Amniotic epithelial cell (primary cell): ENCODE measurements at regions not wholly inside any gene's neighbourhood (a gene's known extent, or its start where the extent isn't known, plus 50 kb on each side); places are given as distances from the start of the nearest gene placed in this dataset.

ENCODE experiments used
- DNase-seq: peaks from one replicate; pipeline ENCODE4 v3.0.0-alpha.2; 2010; ENCODE audit warnings: low read depth

DNA sequence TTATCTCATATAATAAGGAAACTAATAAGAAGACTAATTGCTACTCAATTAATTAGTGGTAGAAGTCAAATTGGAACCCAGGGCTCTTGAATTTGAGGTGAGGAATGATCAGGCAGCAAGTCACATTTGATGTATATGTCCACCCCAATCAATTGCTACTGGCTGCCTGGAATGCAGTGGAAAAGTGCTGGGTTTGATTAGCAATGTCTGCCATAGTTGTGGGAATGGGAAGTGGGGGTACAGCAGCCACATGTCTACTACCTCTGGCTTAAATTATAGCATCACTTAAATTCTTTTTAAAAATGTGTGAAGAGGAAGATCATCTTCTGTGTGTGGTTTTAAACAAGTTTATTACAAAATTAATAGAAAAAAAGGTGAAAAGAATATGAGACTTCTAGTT lies 50.8 kb upstream of the NAV2 start:
- no peak for DNase-seq

DNA sequence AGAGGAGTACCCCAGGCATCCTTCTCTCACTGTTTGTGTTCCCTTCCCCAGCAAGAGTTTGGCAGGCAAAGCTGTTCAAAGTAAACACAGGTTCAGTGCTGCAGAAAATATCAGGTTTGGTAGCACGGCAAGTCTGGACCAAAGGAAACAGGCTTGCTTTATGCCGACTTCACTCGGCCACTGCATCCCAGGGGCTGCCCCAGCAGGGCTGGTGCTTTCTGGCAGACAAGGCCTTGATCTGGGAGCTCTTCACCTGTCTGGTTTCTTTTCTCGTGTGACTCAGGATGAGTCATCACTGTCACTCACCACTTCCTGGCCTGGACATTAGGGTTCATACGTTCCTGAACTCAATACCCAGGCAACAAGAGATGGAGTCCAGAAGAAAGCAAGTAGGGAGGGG lies 52.6 kb upstream of the NAV2 start:
- peak; percentile 41 for DNase-seq

DNA sequence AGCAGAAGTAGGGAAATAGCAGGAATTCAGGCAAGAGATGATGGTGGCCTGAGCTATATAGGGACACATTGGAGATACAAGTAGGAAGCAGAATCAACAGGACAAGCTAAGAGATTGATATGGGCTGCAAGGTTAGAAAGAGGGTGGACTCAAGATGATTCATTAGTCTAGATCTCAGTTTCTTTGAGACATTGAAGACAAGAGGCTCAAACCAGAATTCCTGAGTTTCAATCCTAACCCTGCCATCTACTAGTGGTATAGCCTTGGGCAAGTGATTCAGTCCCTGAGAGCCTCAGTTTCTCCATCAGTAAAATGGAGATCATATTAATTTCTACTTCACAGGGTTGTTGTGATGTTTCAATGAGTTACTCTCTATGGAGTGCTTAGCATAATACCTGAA lies 53.1 kb upstream of the NAV2 start:
- no peak for DNase-seq

DNA sequence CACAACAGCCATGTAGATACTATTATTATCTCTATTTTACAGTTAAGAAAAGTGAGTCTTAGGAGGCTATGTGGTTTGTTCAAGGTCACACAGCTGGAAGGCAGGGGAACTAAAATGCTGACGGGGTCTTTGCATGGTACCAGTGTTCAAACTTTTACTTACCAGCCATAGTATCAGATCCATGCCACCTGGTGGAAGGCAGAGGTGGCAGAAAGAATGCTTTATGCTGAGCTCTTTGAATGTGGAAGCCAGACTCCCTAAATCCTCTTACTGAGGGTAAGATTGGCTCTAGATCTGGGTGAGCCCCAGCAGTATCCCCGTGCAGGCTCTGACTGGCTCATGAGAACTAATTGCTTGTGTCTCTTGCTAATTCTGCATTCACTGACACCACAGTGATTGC lies 54.3 kb upstream of the NAV2 start:
- no peak for DNase-seq

DNA sequence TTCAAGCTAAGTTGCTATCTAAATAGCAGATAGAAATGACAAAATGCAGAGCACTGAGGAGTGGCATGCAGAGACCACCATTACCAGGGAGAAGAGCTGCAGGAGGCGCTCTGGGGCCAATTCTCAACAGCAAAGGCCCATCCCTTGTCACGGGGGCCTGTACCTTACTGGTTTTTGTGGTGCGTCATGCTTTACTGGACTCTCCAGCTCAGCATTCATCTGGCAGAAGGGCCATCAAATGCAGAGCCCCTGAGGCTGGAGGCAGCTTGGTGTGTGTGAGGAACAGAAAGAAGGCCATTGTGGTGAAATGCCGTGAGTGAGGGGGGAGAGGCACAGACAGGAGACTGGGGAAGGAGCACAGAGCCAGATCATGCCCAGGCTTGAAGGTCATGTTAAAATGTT lies 56.5 kb upstream of the NAV2 start:
- DNase-seq = no peak

DNA sequence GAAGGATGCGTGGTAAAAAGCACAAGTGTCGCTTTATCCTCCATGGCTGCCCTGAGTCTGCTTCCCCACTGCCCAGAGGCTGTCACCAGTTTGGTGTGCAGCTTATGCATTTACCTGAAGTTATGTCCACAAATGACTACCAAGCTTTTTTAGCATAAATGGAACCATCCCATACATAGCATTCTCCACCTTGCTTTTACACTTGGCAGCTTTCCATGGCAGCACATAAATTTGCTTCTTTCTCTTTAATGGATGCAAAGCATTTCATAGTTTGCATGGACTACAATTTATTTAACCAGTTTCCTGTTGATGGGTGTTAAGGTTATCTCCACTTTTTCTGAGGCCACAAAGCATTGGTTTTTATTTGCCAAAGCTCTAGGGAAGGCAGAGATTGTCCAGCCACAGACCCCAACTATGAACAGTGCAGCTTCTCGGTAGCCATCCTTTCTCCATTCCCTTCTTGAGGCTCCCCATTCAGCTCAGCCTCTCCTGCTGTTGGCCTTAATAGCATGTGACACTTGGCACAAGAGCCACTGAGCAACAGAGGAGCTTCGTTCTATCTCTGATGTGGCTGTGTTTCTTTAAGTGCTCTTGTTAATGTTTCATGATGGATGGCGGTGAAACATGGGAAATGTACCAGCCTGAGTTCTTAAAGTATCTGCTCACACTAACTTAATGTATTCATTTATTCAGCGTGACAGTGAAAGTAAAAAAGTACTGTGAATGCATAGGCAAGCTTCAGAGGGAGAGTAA lies 59.8 kb upstream of the NAV2 start:
- DNase-seq = no peak

DNA sequence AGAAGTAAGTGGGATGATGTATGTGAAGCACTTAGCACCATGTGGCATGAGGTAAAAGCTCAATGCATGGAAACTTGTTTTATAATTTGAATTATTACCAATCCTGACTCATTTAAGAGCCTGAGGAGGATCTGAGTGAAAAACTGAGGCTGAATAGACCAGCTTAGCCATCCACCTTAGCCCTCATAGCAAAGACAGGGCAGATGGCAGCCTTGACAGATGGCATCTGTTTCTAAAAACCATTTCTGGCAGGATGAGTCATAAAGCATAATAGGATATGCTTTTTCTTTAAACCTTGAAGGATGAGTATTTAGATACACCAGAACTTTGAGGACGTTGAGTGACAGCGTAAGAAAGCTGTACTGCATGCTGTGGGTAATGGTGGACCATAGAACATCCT lies 61.0 kb upstream of the NAV2 start:
- no peak for DNase-seq

DNA sequence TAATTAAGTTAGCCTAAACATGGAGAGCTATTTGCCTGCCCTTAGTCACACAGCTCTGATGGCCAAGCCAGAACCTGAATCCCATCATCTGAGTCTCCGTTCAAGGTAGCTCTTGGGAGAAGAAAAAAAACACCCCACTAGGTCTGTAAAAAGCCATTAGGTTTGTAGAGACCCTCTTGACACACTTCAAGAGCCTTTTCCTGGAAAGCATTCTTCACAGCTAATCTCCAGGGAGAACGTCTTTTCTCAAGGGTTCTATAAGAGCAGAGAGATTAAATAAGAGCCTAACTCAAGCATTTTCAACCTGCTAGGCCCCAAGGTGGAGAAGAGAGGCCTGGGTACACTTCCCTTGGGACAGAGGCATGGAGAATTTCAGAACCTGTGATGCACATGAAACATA lies 61.6 kb upstream of the NAV2 start:
- DNase-seq = no peak

DNA sequence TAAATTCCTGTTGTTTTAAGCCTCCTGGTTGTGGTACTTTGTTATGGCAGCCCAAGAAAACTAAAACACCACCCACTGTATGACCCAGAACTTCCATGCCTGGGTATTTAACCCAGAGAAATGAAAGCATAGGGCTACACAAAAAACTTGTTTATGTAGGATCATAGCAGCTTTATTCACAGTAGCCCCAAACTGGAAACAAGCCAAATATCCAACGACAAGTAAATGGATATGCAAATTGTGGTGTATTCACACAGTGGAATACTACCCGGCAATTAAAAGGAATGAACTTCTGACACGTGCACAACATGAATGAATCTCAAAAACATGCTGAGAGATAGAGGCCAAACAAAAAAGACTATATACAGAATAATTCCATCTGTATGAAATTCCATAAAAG lies 62.2 kb upstream of the NAV2 start:
- DNase-seq = no peak

DNA sequence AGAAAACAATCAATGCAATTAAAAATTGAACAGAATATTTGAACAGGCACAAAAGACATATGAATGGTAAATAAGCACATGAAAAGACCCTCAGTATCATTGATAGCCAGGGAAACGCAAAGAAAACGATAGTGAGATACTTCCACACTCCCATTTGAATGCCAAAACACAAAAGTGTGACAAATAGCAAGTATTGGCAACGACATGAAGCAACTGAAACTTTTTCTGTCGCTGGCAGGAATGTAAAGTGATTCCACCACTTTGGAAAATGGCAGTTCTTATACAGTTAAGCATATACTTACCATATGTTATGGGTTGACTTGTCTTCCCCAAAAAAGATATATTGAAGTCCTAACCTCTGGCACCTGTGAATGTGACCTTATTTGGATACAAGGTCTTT lies 62.9 kb upstream of the NAV2 start:
- no peak for DNase-seq

DNA sequence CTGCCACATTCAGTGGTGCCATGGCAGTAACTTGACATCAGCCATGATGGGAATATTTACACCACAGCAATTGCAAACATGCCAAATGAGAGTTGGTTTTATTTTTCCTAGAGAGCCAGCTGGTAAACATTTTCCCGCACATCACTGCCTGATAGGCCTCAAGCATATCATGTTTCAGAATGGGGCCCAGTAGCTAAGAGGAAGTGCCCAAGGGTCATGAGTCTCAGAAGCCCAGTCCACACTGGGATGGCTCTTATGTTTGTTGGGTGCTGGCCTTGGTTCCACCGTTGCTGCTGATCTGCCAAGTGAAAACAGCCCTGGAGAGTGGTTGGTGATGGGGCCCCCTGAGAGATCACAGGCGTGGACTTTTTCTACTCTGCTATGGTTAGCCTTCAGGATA lies 64.3 kb upstream of the NAV2 start:
- no peak for DNase-seq

DNA sequence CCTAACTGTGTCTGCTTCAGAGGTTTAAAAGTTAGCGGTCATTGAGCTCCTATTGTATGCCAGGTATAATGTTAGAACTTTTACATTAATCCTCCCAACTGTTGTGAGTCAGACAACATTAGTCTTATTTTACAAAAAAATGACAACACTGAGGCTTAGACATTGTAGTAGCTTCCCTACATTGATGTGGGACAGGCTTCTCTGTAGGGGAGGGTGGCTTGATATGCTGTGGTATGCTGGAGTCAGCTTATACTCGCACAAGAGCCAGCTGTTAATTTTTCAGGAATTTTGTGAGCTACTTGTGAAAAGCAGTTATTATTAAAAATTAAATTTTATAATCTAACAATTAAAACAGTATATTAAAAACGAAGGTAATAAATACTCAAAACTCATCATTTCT lies 64.8 kb upstream of the NAV2 start:
- no peak for DNase-seq

DNA sequence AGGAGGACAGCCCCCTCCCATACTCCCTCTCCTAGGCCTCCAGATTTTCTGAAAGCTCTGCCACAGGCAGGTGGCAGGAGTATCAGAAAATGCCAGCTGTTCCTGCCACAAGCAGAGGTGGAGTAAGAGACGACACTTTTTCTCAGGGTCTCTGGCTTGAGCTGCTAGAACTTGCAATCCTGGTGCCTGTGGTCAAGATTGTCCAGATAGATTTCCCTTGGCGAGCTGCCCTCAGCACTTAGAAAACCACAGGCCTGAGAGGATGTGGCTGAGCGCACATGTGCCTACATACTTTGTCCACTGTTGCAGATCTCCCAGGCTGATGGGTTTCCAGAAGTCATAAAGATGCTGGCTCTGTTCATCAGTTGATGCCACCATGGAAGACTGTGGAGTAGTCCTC lies 65.7 kb upstream of the NAV2 start:
- peak; percentile 95 for DNase-seq

DNA sequence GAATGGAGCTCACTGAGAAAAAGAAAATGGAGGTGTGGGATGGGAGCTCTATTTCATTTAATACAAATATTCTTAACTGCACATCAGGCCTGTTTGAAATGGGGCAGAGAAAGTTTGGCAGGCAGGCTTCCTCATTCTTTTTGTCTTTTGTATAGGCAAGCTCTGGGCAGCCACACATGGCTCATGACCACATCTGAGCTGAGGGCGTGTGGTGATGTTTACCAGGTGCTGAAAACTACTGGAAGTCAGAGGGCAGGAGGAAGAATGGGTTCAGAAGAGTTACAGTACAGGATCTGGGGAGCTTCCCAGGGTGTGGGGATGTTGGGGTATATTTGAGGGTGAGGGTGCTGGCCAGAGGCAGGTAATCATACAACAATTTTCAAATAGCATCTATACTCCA lies 66.3 kb upstream of the NAV2 start:
- no peak for DNase-seq

DNA sequence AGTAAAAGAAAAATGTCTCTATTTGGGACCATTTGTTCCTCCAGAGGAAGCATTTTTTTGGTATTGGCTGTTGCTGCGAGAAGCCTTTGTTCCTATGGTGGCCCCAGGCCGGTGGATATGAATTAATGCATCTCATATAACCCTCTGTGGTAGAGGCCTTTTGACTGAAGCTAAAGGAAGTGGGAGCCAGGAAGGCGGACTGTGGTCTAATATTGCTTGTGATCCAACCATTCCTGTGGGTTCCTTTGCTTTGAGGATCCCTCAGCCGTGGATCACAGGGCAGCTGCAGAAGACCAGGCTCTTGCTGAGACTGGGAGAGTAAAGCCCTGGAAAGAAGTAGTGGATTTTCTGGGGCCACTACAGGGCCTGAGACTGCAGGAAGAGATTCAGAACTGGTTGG lies 68.3 kb upstream of the NAV2 start:
- DNase-seq = no peak

DNA sequence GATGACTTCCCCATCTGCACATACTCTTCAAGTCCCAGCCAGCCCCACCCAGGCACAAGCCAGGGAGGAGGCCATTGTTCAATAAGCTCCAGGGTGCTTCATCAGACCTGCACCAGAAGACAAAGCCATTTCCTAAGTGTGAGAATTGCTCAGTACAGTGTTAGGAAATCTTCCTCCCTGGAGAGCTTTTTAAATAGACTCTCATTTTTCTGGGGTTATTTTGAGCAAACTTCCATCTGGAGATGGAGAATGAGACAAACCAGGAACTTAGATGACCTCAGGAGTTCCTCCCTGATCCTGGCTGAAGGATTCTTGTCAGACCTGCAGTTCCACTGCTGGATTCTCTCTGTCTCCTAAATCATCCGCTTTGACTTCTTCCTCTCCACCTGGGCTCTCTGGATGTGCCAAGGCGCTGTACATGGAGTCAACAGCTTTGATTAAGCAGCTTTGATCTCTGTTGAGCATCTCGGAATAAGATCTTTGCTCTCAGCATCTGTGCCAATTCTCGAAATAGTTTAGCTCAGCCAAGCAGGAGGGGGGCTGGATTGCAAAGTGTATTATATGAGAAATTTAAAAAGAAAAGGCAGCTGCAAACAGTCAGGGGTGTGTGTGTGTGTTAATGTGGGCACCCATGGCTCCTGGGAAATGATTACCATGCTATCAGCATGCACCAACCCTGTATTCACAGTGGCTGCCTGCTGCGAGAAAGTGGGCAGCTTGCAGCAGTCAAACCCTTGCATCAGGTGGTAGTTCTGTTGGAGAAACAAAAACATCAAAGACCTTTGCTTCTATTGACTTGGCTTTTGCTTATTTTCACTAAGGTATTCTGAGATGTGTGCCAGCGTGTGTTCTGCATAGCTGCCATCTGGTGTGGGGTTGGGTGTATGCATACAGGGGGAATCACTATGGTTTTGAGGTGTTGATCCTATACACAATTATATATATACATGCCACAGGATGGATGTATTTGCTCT lies 70.2 kb upstream of the NAV2 start:
- DNase-seq = peak; percentile 40

DNA sequence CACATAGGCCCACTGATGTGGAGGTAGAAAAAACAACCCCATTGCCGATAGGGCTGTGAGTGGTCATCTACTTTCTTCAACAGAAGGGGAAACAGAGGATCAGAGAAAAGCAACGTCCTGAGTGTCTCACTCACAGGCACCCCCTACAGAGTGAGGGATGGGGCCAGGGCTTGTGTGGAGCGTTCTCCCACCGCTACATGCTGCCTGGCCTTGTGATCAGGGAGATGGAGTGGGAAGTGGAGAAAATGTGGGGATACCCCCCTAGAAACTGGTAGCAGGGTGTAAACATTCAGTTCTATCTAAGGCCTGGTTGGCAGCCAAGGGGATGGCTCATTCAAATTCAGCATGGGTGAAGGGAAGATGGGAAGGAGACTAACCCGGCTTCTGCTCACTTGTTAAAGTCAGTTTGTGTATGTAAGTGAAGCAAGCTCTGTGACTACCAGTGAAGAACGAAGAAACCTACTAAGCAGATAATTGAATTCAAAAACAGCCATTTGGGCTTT lies 73.0 kb upstream of the NAV2 start:
- no peak for DNase-seq

DNA sequence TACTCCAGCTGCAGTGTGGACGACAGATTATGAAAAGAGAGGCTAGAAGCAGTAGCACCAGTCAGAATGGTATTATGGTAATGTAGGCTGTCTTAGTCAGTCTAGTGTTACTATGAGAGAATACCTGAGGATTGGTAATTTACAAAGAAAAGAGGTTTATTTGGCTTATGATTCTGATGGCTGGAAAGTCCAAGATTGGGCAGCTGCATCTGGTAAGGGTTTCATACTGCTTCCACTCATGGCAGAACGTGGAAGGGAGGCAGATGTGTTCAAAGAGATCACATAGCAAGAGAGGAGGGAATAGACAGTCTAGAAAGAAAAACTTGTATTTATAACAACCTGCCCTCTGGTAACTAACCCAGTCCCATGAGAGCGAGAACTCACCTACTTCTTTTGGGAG lies 77.3 kb upstream of the NAV2 start:
- DNase-seq = no peak

DNA sequence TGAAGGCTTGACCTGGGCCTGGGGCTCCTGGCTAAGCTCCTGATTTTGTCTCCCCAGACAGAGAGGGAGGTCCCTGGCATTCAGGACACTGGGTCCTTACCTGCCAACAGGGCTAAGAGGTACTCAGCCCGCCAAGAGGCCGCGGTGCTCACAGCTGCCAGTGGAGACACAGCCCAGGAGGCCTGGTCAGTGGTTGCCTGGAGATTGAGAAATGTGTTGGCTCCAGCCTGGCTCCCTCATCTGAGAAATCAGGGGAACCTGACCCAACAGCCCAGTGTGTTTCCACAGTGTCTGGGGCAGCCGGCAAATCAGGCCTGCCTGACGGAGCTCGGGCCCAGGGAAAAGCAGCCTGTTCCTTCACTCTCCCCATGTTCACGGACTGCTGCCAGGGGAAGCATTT lies 79.4 kb upstream of the NAV2 start:
- peak; percentile 67 for DNase-seq

DNA sequence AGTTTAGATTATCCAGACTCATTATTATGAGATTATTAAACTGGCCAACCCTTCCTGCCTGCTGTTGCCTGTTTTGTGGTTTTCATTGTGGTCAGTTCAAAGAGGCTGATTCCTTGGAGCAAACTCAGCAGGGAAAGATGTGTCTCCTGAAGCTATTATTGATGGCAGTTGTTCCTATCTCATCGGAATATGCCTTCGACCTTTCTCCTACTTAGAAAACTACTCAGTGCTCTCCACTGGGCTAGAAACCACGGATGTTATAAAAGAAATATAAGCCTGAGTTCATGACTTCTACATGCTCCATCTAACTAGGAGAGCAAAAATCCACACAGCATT lies 80.2 kb upstream of the NAV2 start:
- peak; percentile 93 for DNase-seq

DNA sequence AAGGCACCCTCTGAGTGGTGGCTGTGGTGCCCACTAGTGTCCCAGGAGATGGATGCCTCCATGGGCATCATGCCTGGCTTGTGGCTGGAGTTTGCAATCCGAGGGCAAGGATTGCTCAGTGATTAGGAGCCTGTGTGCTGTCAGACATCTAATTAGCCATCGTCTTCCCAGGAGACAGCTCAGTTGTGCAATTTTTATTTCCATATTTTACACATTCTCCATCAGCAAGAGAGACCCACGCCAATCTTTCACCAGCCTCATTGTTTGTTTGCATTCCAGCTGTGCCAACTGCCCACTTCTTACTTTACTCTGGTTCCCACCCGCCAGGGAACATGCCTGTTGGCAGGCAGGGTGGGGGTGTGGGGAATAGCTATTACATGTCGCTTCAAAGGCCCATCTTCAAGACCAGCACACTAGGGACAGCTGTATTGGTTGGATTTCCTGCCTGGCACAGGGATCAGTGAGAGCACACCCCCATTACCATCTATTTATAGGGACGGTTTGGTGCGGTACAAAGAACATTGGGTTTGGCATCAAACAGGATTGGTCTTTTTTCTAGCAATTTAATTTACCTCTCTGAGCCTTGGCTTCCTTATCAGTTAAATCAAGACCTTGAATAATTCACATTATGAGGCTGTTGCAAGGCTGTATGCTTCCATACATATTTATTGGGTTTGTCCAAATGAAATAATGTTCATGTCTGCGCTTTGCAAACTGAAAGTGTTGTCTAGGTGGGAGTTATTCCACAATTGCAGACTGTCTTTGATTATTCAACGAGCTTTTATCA lies 80.7 kb upstream of the NAV2 start:
- peak; percentile 56 for DNase-seq

DNA sequence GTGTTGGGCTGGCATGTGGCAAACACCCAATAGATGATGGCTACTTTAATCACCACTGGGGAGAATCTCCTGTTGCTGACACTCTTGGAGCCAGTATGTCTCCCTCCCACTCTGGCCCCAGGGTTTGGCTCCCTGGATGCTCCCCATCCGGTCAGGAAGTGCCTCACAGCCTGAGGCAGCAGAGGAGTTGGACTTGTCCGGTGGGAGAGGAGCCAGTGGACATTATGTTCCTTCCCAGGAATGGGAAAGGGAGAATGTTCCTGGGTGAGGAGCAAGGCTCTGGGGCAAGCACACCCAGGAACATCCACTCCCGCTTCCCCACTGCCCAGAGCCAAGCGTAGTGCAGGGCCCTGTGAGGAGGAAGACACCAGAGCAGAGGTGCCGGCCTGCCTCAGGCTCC lies 84.6 kb upstream of the NAV2 start:
- peak; percentile 30 for DNase-seq

DNA sequence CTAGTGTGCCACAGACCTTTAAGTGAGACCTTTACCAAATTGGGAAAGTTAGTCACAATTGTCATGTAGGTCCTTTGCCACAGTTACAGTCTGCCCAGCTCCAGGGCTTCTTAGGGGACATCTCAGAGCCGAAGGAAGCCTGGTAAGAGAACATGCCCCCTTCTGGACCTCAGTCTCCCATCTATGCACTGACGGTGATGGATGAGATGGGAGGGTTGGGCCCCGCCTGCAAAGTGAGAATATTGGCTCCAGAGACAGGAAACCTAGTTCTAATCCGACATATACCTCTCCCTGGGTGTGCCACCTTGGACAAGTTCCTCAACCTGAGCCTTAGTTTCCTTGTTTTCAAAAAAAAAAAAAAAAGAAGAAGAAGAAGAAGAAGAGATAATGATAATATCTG lies 85.1 kb upstream of the NAV2 start:
- DNase-seq = no peak
